Esophagus squamous epithelium (tissue), 5 donors: ENCODE measurements at regions not wholly inside any gene's neighbourhood (a gene's known extent, or its start where the extent isn't known, plus 50 kb on each side); places are given as distances from the start of the nearest gene placed in this dataset.
A peak's percentile ranks its signal among the peaks of the same experiment; 100 is the strongest.
"Not testable (repeated sequence)": the region's sequence is repeated elsewhere in the genome, so short reads cannot be mapped to it uniquely, and the experiment has no call there.

ENCODE experiments used
- DNase-seq: peaks from one replicate; lab custom pipeline; 2025; lab: John Stamatoyannopoulos, UW
- H3K27ac ChIP-seq, 4 donors: fragments of 200-600 bp; sonication (generic); one replicate each; pipeline ENCODE4 v1.5.1; 2016 to 2019; ENCODE audit warnings: mild to moderate bottlenecking in 1 of 4
- H3K27me3 ChIP-seq, 4 donors: fragments of 200-600 bp; sonication (generic); 1 replicate in 3 of 4; 2 replicates in 1 of 4; pipeline versions ENCODE4 v1.5.1 to v1.6.0; 2017 to 2021; ENCODE audit warnings: antibody characterized with exemption in 1 of 4
- H3K36me3 ChIP-seq, 3 donors: fragments of 200-600 bp; sonication (generic); one replicate each; pipeline ENCODE4 v1.5.1; 2016 to 2019
- H3K4me1 ChIP-seq, 3 donors: fragments of 200-600 bp; sonication (generic); one replicate each; pipeline ENCODE4 v1.5.1; 2017 to 2019
- H3K4me3 ChIP-seq, 4 donors: fragments of 200-600 bp; sonication (generic); 1 replicate in 3 of 4; 2 replicates in 1 of 4; pipeline ENCODE4 v1.5.1; 2016 to 2019; ENCODE audit warnings: mild to moderate bottlenecking in 2 of 4, moderate library complexity in 1 of 4
- H3K9me3 ChIP-seq, 3 donors: fragments of 200-600 bp; sonication (generic); one replicate each; pipeline ENCODE4 v1.5.1; 2016 to 2019
- POLR2A ChIP-seq, 4 donors: fragments of 450-650 bp; IDR thresholded peaks; one replicate each; pipeline ENCODE4 v1.6.1; 2017; ENCODE audit warnings: antibody characterized with exemption in 4 of 4, mild to moderate bottlenecking in 4 of 4, moderate library complexity in 3 of 4
- WGBS, 2 donors: methylation state at CpG; one replicate each; pipeline ENCODE4 v1.1.5; 2018; 5-methylcytosine and 5-hydroxymethylcytosine counted together
- intact Hi-C: fragments of 100-400 bp; cut with DNase I; formaldehyde crosslinking; loops from one replicate; pipeline ENCODE4 v1.15.0; 2022
- TF ChIP-seq, protein P1 (sequence below), 6 experiments: fragments of 450-650 bp in 4 of 6; fragments of 200-600 bp in 2 of 6; sonication (generic) in 2 of 6; IDR thresholded peaks; one replicate each; pipeline ENCODE4 v1.5.1; 2016 to 2019; ENCODE audit warnings: antibody characterized with exemption in 6 of 6, mild to moderate bottlenecking in 4 of 6, moderate library complexity in 4 of 6
- donor health status: DM: yes; HTN: yes; CAD: no.

DNA sequence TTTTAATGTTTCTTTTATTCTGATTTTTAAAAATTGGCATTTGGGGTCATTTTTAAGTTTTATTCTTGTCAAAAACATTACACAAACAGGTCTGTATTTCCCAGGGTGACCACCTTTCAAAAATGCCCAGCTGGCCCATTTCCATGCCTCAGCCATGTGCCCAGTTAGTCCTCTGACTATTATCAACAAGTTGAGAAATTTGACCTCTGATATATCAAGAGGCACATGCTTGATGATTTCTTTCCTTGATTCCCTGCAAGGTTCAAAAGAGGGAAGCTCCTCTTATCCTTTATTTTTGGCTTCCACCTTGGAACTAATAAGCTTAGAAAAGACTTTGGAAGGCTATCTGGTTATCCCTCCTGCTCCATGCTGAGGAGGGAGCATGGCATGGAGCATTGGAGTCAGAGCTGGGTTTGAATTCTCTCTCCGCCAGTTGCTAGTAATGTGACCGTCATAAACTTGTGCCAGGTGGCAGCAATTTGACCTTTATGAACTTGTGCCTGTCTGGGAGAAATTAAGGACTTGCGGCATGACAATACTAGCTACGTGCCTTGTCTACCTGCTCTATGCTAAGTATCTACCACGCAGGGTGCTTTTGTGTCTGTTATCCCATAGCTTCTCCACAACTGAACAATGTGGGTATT, 122.4 kb upstream of the SLC4A4 start:
- Histone ChIP-seq H3K4me1 (no peaks in the 10 kb centered on the region), H3K36me3 (no peaks in the 10 kb centered on the region), H3K27me3 (no peaks in the 10 kb centered on the region), H3K9me3 (no peaks in the 10 kb centered on the region), H3K4me3 (no peak overlapping the region), H3K27ac (no peak overlapping the region)
- intact Hi-C loops = no loop called here
- DNase-seq = no peak
- TF ChIP-seq POLR2A (IDR thresholded peaks at IDR 0.05) = no peak
- TF ChIP-seq, protein P1, sequence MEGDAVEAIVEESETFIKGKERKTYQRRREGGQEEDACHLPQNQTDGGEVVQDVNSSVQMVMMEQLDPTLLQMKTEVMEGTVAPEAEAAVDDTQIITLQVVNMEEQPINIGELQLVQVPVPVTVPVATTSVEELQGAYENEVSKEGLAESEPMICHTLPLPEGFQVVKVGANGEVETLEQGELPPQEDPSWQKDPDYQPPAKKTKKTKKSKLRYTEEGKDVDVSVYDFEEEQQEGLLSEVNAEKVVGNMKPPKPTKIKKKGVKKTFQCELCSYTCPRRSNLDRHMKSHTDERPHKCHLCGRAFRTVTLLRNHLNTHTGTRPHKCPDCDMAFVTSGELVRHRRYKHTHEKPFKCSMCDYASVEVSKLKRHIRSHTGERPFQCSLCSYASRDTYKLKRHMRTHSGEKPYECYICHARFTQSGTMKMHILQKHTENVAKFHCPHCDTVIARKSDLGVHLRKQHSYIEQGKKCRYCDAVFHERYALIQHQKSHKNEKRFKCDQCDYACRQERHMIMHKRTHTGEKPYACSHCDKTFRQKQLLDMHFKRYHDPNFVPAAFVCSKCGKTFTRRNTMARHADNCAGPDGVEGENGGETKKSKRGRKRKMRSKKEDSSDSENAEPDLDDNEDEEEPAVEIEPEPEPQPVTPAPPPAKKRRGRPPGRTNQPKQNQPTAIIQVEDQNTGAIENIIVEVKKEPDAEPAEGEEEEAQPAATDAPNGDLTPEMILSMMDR (IDR thresholded peaks at IDR 0.05) = no peak
- 91 to 92% methylated on average over 5 of the region's 5 CpGs for WGBS, 2 donors

DNA sequence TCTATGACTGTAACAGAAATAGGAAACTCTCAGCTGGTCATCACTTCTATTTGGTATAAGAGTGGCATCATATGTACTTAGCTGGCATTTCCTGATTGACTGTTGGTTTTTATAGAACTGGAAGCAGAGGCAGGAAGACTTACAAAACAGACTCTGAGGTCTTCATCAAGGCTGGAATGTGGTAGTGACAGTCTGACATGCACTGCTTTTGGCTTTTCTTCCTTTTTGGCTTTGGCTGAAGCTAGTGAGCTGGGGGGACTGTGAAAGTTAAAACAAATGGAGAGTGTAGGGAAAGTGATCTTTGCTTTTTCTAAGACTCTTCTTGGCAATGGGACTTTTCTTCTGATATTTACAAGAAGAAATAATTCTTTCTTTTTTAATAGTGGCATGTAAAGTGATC, 121.1 kb upstream of the SLC4A4 start:
- no peaks in the 10 kb centered on the region for H3K27me3 ChIP-seq
- no peak overlapping the region for H3K27ac ChIP-seq
- intact Hi-C loops = no loop called here

DNA sequence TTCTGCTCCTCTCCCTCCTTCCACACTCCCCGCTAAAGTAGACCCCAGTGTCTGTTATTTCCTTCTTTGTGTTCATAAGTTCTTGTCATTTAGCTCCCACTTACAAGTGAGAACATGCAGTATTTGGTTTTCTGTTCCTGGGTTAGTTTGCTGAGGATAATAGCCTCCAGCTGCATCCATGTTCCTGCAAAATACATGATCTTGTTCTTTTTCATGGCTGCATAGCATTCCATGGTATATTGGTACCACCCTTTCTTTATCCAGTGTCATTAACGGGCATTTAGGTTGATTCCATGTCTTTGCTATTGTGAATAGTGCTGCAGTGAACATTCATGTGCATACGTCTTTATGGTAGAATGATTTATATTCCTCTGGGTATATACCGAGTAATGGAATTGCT, 118.0 kb upstream of the SLC4A4 start:
- Histone ChIP-seq H3K27ac (peak overlapping the region in 3 of 4 donors; percentile 15 to 78 (median 38)), H3K4me1 (peaks cover 0 to 10% (median 0%) of the 10 kb centered on the region in 3 donors)
- H3K36me3 ChIP-seq, DNase-seq, H3K9me3 ChIP-seq, intact Hi-C loops, H3K4me3 ChIP-seq, H3K27me3 ChIP-seq: not testable (repeated sequence)
- WGBS, 2 donors = 71 to 79% methylated on average over 4 of the region's 4 CpGs

More for the DNA sequence above, 121.1 kb upstream of the SLC4A4 start:
- TF ChIP-seq, protein P1 (IDR thresholded peaks at IDR 0.05) = no peak
- TF ChIP-seq POLR2A (IDR thresholded peaks at IDR 0.05) = no peak
- H3K9me3 ChIP-seq = no peaks in the 10 kb centered on the region
- peaks cover 0 to 10% (median 0%) of the 10 kb centered on the region in 3 donors for H3K4me1 ChIP-seq
- DNase-seq = no peak
- H3K4me3 ChIP-seq = no peak overlapping the region
- no peaks in the 10 kb centered on the region for H3K36me3 ChIP-seq

DNA sequence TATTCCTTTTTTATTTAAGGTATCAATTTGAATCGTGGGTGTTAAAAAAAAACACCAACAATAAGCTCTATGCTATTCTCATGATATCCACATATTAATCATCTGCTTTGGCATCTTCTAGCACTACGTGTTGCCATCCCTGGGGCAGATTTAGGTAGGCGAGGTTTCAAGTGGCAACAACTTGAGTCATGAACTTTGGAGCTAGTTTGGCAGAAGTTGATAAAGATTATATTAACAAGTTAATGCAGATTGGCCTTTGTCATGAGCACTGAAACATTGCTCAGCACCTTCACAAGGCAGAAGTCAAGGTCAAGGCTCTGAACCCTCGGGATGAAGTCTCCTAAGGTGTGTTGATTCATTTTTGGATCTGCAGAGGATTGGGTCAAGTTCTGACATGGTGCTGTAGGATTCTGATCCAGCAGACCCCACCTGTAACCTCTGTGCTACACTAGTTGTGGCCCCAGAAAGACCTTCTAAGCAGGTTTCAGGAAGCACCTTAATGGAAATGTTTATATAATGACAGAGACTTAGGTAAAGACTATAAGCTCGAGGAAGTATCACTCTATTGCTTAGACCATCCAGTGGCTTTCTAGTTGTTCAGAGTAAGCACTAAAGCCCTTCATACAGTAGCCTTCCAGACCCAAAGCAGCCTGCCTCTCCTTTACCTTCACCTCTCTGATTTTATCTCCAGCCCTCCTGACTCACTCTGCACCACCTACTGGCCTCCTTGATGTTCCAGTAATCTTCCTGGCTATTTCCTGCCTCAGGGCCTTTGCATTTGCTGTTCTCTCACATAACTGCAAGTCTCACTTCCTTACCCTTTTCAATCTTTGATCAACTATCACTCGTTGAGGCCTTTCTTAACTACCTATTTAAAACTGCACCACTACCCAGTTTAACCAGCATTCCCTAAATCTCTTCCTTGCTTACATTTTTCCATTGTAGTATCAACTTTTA, 117.0 kb upstream of the SLC4A4 start:
- peaks cover 0 to 10% (median 0%) of the 10 kb centered on the region in 3 donors for H3K4me1 ChIP-seq
- no peaks in the 10 kb centered on the region for H3K9me3 ChIP-seq
- no peak for TF ChIP-seq POLR2A (IDR thresholded peaks at IDR 0.05)
- TF ChIP-seq, protein P1 (IDR thresholded peaks at IDR 0.05) = peak in 1 of 6 experiments; percentile 17
- 25 to 39% methylated on average over 6 of the region's 6 CpGs for WGBS, 2 donors
- no peak overlapping the region for H3K4me3 ChIP-seq
- intact Hi-C loops = no loop called here
- no peaks in the 10 kb centered on the region for H3K36me3 ChIP-seq
- no peak for DNase-seq
- H3K27me3 ChIP-seq = no peaks in the 10 kb centered on the region
- H3K27ac ChIP-seq = peak overlapping the region; percentile 14 to 78 (median 64)

DNA sequence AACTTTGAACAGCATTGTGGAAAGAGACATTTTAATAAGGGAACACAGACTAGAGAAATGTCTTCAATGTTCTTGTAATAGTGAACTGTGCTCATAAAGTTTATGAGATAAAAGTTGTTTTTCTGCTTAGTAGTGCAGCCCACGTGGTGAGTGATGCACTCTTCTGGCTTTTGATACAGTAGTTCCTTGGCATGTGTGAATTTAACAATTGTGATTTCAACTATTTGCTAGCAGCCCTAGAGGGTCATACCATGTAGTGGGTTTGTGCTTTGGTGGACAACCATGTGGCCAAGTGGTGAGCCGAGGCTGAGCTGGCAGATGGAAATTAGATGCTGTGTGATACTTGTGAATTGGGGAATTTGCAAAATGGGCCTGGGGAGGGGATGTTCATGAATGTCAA, 116.2 kb upstream of the SLC4A4 start:
- WGBS, 2 donors = 62 to 76% methylated on average over 2 of the region's 2 CpGs
- no peaks in the 10 kb centered on the region for H3K36me3 ChIP-seq
- H3K27ac ChIP-seq = peak overlapping the region in 2 of 4 donors; percentile 75 to 78
- no peaks in the 10 kb centered on the region for H3K27me3 ChIP-seq
- peaks cover 0 to 10% (median 0%) of the 10 kb centered on the region in 3 donors for H3K4me1 ChIP-seq
- no peak for TF ChIP-seq POLR2A (IDR thresholded peaks at IDR 0.05)
- TF ChIP-seq, protein P1 (IDR thresholded peaks at IDR 0.05) = no peak
- no peak overlapping the region for H3K4me3 ChIP-seq
- no peaks in the 10 kb centered on the region for H3K9me3 ChIP-seq
- intact Hi-C loops = no loop called here
- no peak for DNase-seq
